ENCODE measurements at regions not wholly inside any gene's neighbourhood (a gene's known extent, or its start where the extent isn't known, plus 50 kb on each side); places are given as distances from the start of the nearest gene placed in this dataset.
"Not testable (repeated sequence)": the region's sequence is repeated elsewhere in the genome, so short reads cannot be mapped to it uniquely, and the experiment has no call there.

DNA sequence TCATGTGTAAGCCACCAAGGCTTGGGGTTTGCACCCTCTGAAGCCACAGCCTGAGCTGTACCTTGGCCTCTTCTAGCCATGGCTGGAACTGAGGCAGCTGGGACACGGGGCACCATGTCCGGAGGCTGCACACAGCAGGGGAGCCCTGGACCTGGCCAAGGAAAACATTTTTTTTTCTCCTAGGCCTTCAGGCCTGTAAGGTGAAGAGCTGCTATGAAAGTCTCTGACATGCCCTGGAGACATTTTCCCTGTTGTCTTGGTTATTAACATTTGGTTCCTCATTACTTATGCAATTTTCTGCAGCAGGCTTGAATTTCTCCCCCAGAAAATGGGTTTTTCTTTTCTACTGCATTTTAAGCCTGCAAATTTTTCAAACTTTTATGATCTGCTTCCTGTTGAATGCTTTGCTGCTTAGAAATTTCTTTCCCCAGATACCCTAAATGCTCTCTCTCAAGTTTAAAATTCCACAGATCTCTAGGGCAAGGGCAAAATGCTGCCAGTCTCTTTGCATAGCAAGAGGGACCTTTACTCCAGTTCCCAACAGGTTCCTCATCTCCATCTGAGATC lies 295.8 kb downstream of the LTN1 start:
- no peak for DNase-seq

DNA sequence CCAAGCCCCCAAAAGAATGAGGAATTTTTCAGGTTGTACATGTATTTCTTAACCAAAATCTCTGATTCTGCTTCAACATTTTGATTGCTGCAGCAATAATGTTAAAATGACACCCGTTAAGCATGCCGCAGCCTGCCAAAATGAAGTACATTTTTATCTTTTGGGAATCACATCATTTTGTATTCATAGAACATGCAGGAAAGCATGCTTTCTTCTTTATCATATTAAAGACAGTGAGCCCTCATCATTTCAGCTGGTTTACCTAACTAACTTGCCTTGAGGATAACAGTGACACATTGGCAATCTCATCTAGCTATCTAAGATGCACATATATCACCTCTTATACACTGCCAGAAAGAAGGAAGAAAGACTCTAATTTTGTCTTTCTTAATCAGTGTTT lies 299.2 kb downstream of the LTN1 start:
- DNase-seq: no peak

DNA sequence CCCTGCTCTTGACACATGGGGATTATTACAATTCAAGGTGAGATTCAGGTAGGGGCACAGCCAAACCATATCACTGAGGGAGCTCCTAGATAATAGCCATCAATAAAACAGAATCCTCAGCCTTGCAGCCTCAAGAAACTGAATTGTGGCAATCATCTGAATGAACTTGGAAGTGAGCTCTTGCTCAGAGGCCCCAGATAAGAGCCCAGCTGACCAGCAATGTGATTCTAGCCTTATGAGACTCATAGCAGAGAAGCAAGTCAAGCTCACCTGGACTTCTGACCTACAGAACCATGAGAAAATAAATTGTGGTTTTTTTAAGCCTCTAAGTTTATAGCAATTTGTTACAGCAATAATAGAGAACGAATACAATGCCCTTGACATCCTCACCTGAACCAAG lies 302.5 kb downstream of the LTN1 start:
- no peak for DNase-seq

- DNase-seq: no peak
Observed at GRCh38 chr21:28688381-28688780, 304.3 kb downstream of the LTN1 start.

GRCh38 chr21:28687586-28687985 lies 305.1 kb downstream of the LTN1 start:
- no peak for DNase-seq

GRCh38 chr21:28683982-28684752 lies 308.5 kb downstream of the LTN1 start:
- DNase-seq: no peak

- DNase-seq: not testable (repeated sequence)
Observed at GRCh38 chr21:28682884-28683283, 309.8 kb downstream of the LTN1 start.

GRCh38 chr21:28677096-28677495 lies 315.6 kb downstream of the LTN1 start:
- not testable (repeated sequence) for DNase-seq

- no peak for DNase-seq
Observed at GRCh38 chr21:28675331-28676041, 317.2 kb downstream of the LTN1 start.

- DNase-seq: no peak
Observed at GRCh38 chr21:28674763-28675162, 317.9 kb downstream of the LTN1 start.

DNA sequence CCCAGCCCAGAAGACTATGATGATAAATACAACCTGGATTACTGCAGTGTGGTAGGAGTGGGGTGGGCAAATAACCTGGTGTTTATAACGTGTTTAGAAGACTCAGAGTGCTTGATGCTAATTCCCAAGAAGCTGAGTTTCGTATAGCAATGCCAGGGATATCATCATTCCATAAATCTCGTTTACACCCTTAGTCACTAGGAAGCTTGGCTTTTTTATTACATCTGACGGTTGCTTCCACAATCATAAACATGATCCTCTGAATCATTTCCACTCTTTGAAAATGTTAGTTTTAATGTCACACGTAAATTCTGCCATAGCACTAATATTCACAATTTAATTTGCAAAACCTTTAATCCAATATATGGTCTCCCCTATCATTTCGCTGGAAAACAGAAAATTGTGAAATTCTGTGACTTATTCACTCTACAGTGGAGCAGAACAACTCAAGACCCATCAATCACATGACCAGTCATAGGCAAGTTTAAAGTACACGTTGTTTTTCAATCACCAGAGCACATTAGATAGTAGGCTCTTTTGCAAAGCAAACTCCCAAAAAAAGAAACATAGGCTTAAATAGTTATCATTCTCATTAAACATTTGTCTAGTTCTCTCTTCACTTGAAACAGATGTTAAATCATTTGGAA lies 321.0 kb downstream of the LTN1 start:
- DNase-seq: no peak

DNA sequence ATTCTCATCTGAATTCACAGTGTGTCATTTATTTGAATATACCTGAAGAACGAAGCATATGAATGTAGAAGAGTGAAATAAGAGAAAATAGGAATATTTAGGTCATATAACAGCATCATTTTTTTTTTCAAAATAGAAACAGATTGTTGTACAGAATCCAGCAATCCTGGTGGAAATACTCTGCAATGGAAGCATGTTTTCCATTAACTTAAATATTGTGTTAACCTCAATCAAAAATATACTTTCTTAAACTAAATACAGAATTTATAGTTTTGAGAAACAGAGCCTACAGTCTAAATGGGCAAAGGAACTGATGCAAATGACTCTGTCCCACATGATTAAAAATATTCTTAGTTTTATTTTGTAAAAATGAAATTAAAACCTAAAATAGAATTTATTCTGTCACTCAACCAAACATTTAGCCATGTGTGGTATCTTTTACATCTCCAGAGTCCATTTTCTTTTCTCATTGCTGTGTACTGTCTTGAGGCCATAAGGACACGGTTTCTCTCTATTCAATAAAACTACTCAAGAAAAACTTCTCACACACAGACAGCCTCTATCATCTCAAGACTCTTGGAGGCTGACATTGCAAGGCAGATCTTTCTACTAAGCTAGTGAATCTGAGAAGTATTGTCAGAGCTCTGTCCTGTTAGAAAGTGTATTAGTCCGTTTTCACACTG lies 322.6 kb downstream of the LTN1 start:
- no peak for DNase-seq

DNA sequence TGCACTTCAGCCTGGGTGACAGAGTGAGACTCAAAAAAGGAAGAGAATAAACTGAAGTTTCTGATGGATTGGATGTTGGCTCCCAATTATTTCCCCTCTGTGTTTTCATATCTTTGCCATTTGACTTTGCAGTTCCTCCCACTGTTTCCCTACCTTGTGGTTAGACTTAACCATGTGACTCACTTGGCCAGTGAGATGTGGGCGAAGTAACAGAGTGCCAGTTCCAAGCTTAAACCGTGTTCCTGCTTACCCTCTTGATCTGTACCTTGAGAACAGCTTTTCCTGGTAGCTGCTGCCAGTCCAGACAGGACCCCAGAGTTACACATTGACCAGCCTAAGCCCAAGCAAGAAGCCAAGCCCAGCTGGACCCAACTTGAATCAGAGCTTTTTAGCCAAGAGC lies 323.4 kb downstream of the LTN1 start:
- DNase-seq: no peak

GRCh38 chr21:28663754-28664153 lies 328.9 kb downstream of the LTN1 start:
- no peak for DNase-seq

- no peak for DNase-seq
Observed at GRCh38 chr21:28663111-28663693, 329.5 kb downstream of the LTN1 start.

DNA sequence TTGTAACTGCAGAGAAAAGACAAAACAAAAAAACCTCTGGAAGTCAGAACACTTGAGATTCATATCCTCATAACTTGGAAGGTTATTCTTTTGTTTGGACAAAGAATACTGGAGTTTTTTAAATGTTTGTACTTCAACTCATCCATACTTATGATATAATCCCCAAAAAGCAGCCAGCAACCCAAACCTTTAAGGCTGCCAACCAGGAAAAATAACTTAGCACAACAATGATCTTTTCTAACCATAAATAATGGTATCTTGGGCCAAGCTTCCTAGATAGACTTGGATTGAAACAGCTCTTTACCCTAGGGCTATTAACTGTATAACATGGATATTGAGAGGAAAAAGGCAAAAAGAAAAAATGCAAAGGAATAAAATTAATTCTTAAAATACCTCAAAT lies 335.1 kb downstream of the LTN1 start:
- no peak for DNase-seq

- DNase-seq: no peak
Observed at GRCh38 chr21:28655471-28655870, 337.2 kb downstream of the LTN1 start.

DNA sequence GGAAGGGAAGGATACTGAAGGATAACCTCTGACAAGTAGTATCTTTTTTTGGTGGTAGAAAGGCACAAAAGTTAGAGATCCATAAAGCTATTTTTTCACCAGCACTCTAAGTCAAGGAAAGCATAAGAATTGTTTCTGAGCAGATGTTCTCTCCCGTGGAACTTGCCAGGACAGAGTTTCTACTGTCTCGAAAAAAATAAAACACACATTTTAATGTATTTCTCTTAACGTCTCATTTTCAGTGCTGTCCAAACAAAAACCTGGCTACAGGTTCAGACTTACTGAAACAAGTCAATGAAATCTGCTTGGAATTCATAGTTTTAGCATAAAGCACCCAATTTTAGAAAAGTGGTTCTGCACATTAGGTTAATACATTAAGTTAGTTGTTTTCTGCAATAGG lies 338.3 kb downstream of the LTN1 start:
- no peak for DNase-seq

GRCh38 chr21:28644762-28645161 lies 347.9 kb downstream of the LTN1 start:
- DNase-seq: no peak

GRCh38 chr21:28642891-28643290 lies 349.8 kb downstream of the LTN1 start:
- DNase-seq: no peak

DNA sequence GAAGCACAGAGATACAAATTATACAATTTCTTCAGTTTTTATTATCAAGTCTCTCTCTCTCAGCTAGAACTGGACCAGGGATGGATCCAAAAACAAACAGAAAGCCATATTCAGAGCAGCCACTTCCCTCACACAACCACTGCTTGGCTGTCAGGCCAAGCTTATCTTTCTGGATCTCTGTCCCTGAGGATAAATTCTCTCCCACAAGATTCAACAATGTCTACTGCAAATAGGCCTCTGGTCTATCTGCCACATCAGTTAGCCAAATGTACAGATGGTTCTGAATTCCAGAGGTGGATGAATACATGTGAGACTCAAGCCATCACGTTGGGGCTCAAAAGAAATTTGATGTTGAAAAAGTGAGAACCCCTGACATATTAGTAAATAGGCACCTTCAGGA lies 350.9 kb downstream of the LTN1 start:
- DNase-seq: no peak

- DNase-seq: no peak
Observed at GRCh38 chr21:28640326-28640725, 352.4 kb downstream of the LTN1 start.

DNA sequence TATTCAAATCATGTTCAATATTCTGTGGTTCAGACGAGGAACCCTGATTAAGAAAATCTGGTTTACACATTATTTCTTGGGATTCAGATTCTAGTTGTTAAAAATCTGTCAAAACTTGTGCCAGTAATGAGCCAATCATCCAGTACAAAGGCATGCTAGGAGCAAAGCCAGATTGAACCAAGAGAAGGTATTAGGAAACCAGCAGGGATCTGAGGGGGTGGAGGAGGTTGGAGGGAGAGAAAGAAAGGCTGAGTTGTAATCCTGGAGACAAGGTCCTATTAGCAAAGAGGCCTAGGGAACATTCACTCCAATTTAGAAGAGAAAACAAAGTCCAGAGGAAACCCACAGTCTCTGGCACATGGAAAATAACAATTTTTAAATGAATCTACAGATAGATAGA lies 352.9 kb downstream of the LTN1 start:
- DNase-seq: no peak
